HPDE6-E6E7 (cell line): ENCODE measurements at regions not wholly inside any gene's neighbourhood (a gene's known extent, or its start where the extent isn't known, plus 50 kb on each side); places are given as distances from the start of the nearest gene placed in this dataset.

Source experiments
- DNase-seq: peaks from one replicate; pipeline ENCODE4 v3.0.0; 2011; ENCODE audit warnings: missing footprints; ENCODE audit errors: extremely low spot score

DNA sequence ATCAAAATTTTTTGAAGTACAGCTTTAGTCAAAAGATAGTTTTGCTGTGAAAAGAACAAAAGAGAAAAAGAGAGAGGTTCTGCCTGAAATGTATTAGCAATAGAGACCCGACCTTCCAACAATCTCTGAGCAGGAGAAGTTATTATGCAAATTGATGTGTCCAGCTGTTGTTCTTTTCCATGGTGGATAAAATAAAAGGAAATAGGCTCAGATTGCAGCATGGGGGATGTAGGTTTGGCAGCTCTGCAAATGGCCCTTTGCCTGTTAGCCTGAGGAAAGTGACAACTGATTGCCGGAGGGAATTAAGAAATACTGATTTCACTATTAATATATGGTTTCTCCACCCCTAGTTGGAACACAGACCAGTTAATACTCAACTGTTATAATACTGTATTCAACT is 1283.2 kb upstream of the NXPH2 start:
- no peak for DNase-seq

DNA sequence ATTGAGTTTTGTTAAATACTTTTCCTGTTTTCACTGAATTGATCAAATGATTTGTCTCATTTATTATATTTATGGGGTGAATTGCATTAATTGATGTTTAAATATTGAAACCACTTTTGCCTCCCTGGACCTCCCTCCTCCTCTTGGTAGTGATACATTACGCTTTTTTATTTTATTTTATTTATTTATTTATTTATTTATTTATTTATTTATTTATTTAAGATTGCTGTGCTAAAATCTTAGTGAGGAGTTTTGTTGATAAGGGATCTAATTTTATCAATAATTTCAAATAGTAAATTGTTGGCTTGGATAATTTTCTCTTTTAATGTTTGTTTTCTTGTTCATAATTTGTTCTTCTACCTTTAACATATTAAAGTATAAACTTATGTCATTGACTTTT is 1281.0 kb upstream of the NXPH2 start:
- no peak for DNase-seq

DNA sequence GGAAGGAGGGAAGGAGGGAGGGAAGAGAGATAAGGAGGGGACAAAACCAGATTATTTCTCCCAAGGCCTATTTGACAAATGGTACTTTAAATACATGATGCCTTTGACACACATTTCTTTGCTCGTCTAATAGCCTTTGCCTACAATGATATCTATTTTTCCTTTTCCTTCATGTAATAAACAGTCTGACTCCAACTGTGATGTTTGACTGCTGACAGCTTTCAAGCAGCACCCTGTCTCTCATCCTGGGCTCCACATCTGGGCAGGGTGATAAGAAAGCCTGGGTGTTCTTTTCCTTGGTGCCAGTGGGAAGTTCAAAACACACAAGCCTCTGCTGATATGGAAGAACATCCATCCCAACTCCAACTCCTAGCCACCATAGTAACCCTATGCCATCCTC is 1277.7 kb upstream of the NXPH2 start:
- DNase-seq: no peak

DNA sequence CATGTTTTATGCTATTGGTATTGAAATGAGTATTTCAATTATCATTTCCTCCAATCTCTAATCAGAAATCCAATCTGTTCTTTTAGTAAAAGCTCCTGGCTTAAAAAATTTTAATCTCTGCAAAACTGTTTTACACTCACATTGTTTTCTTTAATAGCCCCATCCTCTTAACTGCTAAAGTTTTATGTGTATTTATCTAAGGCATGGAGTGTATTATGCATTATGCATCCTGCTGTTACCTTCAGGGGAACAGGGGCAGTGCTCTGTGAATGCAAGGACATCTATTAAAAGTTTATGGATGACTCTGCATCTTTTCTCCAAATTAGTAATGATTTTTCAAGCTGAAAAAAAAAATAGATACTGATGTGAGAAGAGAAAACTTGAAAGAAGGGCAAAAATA is 1261.6 kb upstream of the NXPH2 start:
- DNase-seq: no peak

DNA sequence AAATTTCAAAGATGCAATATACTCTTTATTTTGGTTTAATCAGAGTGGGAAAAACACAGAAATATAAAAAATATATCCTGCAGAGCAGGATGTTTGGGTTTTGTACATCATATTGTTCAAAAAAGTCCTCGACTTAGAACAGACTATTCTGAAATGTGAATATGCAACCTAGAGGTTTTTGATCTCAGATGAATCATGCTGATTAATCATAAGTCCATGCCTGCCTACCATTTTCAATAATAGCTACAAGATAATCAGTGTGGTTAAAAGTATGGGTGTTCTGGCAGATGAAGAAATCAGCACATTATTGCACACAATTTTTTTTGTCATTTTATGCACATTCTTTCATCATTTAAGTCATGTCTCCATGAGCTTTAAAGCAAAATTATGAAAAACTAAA is 1261.0 kb upstream of the NXPH2 start:
- no peak for DNase-seq

DNA sequence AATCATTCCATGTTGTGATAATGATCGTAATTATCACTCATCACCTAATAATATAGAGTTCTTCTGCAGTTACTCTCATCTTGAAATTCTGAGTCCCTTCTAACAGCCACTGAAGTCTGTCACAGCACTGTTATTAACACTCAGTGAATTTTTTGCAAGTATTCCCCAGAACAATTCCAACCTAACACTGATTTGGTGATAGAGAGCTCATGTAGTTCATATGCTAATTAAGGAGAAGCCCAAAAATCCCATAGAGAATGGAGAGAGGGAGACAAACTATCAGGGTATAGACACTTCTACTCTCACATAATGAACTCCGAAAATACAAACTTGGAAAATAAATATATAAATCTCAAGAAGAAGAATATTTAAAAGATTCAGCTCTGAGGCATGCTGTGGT is 1253.4 kb upstream of the NXPH2 start:
- DNase-seq: no peak

DNA sequence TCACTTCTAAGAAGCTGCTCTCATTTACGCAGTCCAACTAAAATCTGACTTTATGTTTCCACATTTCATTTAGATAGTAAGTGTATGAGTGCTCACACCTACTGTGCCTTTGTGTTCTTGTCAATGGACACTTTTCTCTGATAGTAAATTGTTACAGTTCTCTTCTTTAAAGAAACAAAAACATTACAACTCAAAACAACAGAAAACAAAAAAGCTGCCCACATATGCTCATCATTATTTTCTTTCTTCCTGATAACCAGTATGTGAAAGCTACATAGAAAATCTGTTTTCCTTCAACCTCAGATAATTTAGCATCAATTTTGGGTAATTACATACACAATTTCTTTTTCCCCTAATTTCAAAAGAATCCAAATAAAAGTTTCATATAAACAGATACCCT is 1247.8 kb upstream of the NXPH2 start:
- DNase-seq: no peak

DNA sequence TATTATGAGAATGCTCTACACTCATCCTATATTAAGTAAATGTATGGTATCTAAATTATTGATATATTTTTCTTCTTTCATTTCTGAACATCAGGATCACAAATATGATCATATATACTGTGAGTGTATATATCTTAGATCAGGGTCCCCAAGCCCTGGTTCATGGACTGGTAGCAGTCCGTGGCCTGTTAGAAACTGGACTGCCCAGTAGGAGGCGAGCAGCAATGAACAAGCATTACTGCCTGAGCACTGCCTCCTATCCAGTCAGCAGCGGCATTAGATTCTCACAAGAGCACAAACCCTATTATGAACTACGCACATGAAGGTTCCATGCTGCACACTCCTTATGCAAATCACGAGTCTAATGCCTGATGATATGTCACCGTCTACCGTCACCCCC is 1247.1 kb upstream of the NXPH2 start:
- no peak for DNase-seq

DNA sequence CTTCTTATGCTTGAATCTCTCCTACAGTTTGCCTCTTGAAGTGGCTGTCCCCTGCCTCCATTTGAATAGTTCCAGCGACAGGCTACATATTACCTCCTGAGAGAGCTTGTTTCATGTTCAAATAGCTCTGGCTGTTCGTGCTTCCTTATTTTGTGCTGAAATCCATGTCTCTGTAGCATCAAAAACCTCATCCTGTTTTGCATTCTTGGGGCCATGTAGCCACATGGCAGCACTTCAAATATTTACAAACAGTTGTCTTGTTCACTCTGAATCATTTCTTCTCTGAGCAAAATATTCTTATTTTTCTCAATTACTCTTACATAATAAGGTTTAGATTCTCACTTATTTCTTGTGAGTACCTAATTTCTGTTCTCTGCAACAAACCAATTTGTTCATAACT is 1243.1 kb upstream of the NXPH2 start:
- no peak for DNase-seq

DNA sequence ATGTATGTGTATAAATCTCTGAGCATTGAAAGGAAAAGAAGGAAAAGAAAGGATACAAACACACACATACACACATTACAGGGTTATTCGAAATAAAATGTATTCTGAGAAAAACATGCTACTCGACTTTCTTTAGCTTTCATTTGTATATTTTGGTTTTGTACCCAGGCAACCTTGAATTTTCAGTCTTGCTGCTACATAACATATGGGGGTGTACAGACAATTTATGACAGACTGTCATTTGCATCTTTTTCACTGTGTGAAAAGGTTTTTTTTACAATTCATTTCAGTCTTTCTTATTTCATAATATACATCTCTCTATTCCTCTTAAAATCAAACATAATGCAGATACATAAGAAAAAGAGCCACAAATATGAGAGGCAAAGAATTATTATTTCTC is 1238.4 kb upstream of the NXPH2 start:
- no peak for DNase-seq

DNA sequence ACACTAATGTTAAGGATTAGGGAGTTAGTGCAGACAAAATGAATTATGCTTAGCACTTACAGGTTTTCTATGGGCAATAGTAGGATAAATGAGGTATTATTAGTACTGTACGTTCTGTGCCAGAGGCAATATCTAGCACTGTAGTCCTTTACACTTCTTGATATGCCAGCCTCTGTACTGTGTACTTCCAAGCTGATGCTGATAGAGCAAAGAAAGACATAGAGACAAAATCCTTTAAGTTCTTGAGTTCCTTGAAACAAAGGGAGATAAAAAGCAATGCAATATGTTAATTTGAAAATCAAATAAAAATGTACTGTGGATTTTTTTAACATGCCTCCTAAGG is 1234.0 kb upstream of the NXPH2 start:
- DNase-seq: no peak

DNA sequence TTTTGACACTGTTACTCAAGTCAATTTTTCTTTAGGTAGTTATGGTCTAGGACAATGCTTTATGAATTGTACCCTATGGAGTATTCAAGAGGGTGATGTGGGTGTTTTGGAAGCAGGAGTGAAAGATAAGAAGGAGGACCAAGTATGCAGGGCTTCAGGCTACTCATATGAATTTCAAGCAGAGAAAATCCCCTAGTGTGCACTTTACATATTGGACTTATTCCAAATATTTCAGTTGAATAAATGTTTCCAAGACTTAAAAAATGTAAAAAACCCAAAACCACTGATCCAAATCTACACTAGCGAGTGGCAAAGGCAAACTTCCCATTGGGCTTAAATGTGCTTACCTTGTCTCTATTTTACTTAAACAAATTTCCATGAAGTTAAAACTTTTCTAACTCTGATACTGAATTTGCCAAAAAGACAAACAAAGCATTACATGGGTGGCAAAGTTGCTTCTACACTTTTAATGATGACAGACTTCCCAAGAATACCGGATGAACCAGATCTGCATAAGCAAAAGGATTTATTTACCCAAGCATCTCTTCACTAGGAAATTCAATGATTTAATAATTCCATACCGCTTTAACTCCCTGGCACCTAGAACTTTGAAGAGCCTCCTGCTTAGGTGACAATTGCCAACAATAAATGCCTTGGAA is 1233.5 kb upstream of the NXPH2 start:
- DNase-seq: no peak

DNA sequence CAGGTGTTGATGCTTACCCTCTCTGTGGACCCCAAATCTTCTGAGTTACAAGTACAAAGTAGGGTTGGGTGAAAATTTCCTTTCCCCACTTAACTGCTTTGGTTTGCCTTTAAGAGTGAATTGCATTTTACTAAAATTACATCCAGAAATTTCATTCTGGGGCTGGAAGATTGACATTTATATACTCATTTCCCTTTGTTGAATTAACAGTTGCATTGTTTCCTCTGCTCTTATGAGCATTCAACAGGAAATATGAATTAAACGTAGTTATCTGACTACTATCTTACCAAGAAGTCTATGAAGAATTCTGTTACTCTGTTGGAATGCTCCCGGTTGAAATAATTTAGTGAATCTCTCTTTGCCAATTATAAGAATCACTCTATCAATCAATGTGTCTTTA is 1231.1 kb upstream of the NXPH2 start:
- no peak for DNase-seq

DNA sequence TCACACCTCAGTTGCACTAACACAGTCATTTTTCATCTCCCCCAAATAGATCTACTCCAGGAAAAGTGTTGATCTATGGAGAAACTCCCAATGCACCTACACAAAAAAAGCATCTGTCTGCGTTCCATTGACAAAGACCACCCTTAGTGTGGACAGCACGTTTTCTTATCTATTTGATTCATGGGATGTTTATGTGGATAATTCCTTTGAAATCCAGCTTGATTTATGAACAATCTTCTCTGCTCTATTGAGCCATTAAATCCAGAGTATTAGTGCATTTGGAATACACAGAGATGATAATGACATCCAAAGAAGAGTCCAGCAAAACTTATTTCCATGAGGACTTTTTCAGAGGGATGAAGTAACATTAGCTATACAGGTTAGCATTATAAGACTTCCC is 1221.9 kb upstream of the NXPH2 start:
- DNase-seq: no peak

DNA sequence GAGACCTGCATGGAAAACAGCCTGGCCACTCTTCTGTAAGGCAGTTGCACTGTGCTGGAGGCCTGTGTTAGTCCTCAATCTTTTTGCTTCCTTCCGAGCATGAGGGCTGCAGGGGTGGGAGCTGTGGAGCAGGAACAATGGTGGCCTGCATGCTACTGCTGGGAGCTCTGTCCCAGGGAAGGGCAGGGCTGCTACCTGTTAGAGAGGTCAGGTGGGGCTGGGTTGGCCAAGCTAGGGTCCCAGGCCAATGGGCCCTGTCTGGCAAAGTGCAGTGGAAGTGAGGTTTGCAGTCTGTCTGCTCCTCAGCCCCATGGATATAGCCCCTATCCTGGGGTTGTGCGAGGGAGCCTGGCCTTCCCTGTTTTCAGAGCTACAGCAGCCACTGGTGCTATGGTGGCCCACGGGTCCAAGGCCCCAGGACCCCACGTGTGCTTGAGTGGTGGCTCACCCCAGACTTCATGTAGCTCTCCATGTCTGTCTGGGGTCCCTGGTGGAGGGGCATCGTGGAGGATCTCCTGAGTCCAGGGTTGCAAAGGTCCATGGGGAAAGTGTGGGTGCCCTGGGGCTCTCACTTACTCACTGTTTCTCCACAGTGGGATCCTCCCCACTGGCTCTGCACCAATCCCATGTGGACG is 1212.6 kb upstream of the NXPH2 start:
- no peak for DNase-seq

DNA sequence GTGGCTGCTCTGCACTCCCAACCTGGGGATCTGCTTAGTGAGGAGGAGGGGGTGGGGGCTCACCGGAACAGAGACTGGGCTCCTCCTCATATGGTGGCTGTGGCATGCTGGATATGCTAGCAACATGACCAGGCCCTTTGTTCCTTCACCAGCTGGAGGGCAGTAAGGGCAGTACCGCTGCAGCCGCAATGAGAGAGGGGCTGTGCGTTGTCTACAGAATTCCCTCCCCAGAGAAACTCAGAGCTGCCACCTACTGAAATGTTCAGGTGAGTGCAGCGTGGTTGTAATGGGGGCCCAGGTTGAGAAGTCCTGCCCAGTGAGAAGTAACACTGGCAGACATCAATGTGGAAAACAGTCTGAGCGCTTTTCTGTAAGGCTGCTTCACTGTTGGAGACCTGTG is 1211.9 kb upstream of the NXPH2 start:
- DNase-seq: no peak

DNA sequence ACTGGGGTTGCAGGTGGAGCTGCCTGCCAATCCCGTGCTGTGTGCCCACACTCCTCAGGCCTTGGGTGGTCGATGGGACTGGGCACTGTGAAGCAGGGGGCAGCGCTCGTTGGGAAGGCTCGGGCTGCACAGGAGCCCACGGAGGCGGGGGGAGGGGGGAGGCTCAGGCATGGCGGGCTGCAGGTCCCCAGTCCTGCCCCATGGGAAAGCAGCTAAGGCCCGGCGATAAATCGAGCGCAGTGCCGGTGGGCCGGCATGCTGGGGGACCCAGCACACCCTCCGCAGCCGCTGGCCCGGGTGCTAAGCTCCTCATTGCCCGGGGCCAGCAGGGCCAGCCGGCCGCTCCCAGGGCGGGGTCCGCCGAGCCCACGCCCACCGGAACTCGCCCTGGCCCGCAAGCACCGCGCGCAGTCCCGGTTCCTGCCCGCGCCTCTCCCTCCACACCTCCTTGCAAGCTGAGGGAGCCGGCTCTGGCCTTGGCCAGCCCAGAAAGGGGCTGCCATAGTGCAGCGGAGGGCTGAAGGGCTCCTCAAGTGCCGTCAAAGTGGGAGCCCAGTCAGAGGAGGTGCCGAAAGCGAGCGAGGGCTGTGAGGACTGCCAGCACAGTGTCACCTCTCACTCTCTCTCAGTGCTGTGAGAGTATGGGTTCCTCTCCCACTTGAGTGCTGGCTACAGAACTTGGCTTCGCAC is 1210.6 kb upstream of the NXPH2 start:
- no peak for DNase-seq

DNA sequence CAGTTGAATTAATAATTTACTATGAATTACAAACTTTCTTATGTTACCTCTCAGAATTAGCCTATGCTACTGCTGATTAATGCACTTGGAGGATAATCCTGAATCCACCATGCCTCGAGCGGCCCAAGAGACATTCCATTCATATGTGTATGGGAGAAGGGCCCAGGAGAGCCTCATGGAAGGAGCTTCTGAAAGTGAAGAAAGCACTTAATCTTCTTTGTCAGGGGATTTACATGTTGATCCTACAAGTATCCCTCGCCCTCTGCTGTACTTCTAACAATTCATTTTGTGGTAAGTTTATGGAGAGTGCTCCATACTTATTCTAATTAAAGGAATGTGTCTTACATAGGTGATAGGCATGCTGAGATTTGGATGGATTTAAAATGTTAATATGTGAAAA is 1189.1 kb upstream of the NXPH2 start:
- no peak for DNase-seq

DNA sequence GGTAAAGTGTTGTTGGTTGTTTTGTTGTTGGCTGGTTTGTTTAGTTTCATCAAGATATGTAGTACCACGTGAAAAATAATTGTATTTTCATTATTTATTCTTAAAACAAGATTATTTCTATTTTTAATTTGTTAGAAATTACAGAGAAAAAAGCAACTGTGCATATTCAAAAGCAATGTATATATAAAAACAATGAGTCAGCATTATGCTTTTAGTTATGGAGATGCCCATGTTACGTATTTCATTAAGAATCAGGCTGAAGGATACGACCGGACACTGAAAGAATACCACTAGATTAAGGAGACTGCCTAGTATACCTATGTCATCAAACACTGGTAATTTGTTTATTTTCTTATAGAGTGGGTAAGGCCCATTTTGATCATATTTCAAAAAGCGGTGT is 1188.4 kb upstream of the NXPH2 start:
- DNase-seq: no peak

DNA sequence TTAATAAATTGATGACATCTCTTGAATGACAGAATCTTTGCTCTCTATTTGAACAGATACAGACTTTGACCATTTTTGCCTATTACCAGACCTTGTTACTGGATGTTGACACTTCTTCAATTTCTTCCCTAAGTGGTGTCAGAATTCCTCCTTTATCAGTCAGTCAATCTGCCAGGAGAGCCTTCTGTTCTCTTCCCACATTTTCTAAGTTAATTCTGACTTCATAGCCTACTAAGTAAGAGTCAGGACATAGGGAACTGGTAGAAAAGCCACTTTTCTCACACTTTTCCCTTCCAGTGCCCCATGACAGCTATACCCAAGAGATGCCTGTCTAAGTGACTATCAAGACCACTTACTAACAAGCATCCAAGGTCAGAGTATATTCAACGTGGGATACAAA is 1187.5 kb upstream of the NXPH2 start:
- no peak for DNase-seq

DNA sequence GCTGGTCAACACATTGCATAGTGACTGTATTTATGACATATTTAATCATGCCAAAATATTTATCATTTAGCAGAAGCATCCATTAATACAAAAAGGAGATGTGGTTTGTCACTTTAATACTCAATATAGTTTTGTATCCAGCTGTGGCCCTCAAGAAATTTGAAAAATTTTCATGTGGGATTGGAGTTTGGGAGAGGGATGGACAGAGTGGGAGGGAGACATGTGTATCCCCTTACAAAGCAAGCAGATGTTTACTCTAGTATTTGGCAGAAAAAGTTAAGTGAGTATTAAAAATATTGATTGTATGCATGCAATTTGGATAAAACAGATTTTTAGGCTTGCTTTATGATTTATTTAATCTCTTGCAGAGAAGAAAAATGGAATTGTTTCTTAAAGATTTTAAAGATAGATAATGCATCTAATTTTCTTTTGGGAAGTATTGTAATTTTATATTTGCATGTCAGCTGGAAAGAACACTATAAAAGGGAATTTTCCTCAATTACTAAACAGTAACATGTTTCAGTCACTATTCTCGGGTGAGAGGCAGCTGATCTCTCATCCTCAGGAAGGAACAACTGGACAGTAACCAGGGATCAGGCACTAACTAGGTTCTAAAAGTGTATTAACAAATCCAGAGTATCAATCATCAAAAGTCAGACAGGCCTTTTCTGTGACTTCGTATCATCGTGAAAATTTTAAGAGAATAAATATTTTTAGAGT is 1184.7 kb upstream of the NXPH2 start:
- no peak for DNase-seq

DNA sequence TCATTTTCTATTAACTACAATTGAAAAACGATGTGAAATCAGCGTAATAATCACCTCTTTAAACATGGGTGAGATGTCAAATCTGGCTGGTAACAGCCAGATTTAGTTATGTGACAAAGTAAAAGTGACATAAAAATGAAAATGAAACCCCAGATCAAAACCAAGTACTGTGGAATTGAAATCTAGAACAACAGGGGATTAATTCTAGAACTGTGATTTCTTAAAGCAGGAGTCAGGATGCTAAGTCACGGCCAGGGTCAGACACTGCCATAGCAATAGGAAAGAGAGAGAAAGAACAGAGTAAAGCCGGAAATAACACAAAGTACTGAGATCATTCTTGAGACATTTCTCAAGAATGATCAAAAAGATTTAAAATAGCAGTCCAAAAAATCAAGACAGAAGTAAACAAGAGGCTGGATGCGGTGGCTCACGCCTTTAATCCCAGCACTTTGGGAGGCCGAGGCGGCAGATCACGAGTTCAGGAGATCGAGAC is 1183.7 kb upstream of the NXPH2 start:
- DNase-seq: no peak
